ENCODE measurements at regions not wholly inside any gene's neighbourhood (a gene's known extent, or its start where the extent isn't known, plus 50 kb on each side); places are given as distances from the start of the nearest gene placed in this dataset.

DNA sequence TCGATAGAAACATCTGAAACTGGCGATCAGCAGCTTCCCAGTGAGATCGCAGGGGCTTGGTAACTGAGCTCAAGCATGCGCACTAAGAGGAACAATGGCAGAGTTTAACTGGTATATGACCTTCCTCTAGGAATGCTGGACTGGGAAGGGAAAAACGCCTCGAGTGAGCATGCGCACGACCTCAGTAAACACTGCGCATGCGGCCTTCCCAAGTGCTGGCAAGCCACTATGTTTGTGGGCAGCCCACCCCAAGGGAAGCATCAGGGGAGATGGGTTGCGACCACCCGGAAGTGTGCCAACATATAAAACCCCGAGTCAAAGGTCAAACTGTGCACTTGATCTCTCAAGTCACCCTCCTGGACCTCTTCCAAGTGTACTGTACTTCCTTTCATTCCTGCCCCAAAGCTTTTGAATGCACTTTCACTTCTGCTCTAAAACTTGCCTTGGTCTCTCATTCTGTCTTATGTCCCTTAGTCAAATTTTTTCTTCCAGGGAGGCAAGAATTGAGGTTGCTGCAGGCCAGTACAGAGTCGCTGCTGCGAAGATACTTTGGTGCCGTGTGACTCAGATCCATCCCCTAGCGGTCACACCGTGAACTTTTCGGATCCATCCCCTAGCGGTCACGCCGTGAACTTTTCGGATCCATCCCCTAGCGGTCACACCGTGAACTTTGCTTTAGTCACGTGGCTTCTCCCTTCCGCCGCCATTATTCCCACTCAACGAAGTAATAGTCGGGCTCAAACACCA is 243.3 kb downstream of the FAM43A start:
- no peak overlapping the region for H3K27ac ChIP-seq
- H3K4me3 ChIP-seq = no peak overlapping the region
- H3K36me3 ChIP-seq (ENCODE audit: insufficient read depth, low read length) = no peaks in the 10 kb centered on the region
- H3K9me3 ChIP-seq (ENCODE audit: low read depth, low read length) = no peaks in the 10 kb centered on the region
- no peak overlapping the region for H3K9ac ChIP-seq (ENCODE audit: insufficient read length)
- DNase-seq (ENCODE audit: low read depth, low spot score) = no peak
- TF ChIP-seq FOXP2 (optimal IDR thresholded peaks at IDR 0.05; ENCODE audit: control extremely low read depth, extremely low read length, insufficient read depth) (no peak), POLR2AphosphoS5 (IDR thresholded peaks at IDR 0.05; ENCODE audit: borderline replicate concordance, low read depth, low read length) (no peak), EZH2 (IDR thresholded peaks at IDR 0.05) (no peak)

DNA sequence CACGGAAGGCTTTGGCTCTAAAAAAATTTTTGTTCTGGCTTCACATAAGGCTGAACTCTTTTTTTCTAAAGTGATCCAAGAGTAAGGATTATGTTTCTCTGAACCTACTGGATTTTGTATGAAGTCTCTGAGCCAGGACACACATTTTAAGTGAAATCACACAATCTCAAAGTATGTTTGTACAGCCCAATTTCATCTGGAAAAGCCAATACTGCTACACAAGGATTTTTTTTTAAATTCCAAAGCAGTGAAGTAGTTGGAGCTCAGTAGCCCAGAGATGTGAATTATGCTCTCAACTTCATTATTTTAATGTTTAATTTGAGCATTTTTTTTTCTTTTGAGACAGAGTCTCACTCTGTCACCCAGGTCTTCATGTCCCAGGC is 243.9 kb downstream of the FAM43A start:
- no peak overlapping the region for H3K9ac ChIP-seq (ENCODE audit: insufficient read length)
- H3K9me3 ChIP-seq (ENCODE audit: low read depth, low read length) = no peaks in the 10 kb centered on the region
- DNase-seq (ENCODE audit: low read depth, low spot score) = no peak
- H3K36me3 ChIP-seq (ENCODE audit: insufficient read depth, low read length) = no peaks in the 10 kb centered on the region
- no peak overlapping the region; the same call in 1 of the 2 replicates for H3K27ac ChIP-seq
- H3K4me3 ChIP-seq = no peak overlapping the region
- no peak for TF ChIP-seq POLR2AphosphoS5 (IDR thresholded peaks at IDR 0.05; ENCODE audit: borderline replicate concordance, low read depth, low read length)
- no peak for TF ChIP-seq EZH2 (IDR thresholded peaks at IDR 0.05)
- no peak for TF ChIP-seq FOXP2 (optimal IDR thresholded peaks at IDR 0.05; ENCODE audit: control extremely low read depth, extremely low read length, insufficient read depth)

DNA sequence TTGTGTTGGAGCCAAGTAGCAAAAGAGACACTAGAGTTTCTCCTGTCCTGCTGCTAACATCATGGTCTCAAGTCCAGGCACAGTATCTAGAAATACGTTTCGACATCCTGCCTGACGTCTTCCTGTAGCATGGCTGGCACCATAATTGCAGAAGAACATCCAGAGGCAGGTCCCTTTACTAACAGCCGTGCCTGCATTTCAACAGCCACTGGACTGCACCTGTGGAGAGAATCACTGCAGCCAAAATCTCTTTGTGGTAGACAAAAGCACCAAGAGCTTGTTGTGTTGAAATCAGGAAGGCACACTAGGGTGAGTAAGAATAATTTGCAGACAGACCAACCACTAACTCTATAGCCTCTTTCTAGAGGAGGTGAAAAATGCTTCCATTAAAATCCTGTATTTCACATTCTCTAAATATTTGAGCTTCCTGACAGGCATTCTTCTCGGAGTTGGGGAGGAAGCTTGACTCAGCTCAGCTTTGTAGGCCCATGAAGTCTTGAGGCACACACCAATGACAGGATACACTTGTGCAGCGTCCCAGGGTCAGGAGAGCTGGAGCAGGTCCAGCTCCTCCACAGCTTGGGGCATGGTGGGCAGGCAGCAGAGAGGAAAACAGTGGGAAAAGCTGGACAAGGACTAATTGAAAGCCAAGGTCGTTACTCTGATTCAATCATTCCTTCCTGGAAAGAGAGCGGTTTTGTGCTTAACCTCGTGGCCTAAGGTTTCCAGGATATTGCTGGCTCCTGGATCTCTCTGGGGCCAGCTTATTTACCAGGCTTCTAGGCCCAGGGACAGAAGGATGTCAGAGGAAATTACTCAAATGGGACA is 244.9 kb downstream of the FAM43A start:
- no peak for DNase-seq (ENCODE audit: low read depth, low spot score)
- Histone ChIP-seq H3K9ac (ENCODE audit: insufficient read length) (peak overlapping the region; percentile 13), H3K36me3 (ENCODE audit: insufficient read depth, low read length) (no peaks in the 10 kb centered on the region), H3K27ac (peak overlapping the region; percentile 67), H3K4me3 (peak overlapping the region; percentile 14; the same call in 1 of the 2 replicates), H3K9me3 (ENCODE audit: low read depth, low read length) (no peaks in the 10 kb centered on the region)
- TF ChIP-seq POLR2AphosphoS5 (IDR thresholded peaks at IDR 0.05; ENCODE audit: borderline replicate concordance, low read depth, low read length) (no peak), FOXP2 (optimal IDR thresholded peaks at IDR 0.05; ENCODE audit: control extremely low read depth, extremely low read length, insufficient read depth) (no peak), EZH2 (IDR thresholded peaks at IDR 0.05) (no peak)

DNA sequence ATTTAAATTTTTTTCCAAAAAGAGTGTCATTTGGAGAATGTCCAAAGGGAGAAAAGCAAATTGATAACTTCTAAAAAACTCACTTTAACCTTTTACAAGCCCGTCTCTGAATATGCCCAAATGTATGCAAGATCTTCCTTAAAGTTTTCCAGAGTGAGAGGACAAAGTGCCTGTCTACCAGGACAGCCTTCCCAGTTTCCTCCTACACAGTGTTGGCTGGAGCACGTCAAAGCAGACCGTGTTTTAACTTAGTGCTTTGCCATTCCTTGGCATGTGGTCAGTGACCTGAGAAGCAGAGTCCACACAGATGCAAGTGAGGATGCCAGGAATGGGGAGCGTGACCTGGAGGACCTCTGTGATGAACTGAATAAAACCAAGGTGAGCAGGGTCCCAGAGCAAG is 245.7 kb downstream of the FAM43A start:
- Histone ChIP-seq H3K9me3 (ENCODE audit: low read depth, low read length) (no peaks in the 10 kb centered on the region), H3K27ac (peak overlapping the region; percentile 67), H3K9ac (ENCODE audit: insufficient read length) (peak overlapping the region; percentile 13), H3K36me3 (ENCODE audit: insufficient read depth, low read length) (no peaks in the 10 kb centered on the region), H3K4me3 (no peak overlapping the region)
- TF ChIP-seq EZH2 (IDR thresholded peaks at IDR 0.05) (no peak), FOXP2 (optimal IDR thresholded peaks at IDR 0.05; ENCODE audit: control extremely low read depth, extremely low read length, insufficient read depth) (no peak), POLR2AphosphoS5 (IDR thresholded peaks at IDR 0.05; ENCODE audit: borderline replicate concordance, low read depth, low read length) (no peak)
- DNase-seq (ENCODE audit: low read depth, low spot score) = no peak

DNA sequence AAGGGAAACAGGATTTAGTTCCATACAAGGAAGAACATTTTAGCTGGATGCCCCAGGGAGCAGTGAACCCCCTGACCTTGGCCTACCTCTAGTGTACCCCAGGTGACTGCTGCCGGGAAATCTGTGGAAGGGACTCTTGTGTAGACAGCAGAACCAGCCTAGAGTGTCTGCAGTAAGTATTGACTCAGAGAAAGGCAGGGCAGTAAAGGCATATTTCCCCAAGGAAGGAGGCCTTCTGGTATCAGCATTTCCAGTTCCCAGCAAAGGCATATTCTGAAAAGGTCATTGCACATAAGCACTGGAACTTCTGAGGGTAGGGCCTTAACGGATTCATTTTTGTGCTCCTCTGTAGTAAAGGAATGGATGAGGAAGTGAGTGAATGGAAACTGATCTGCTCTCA is 246.2 kb downstream of the FAM43A start:
- no peak overlapping the region for H3K9ac ChIP-seq (ENCODE audit: insufficient read length)
- no peak overlapping the region for H3K27ac ChIP-seq
- TF ChIP-seq EZH2 (IDR thresholded peaks at IDR 0.05) = no peak
- TF ChIP-seq POLR2AphosphoS5 (IDR thresholded peaks at IDR 0.05; ENCODE audit: borderline replicate concordance, low read depth, low read length) = no peak
- TF ChIP-seq FOXP2 (optimal IDR thresholded peaks at IDR 0.05; ENCODE audit: control extremely low read depth, extremely low read length, insufficient read depth) = no peak
- H3K9me3 ChIP-seq (ENCODE audit: low read depth, low read length) = no peaks in the 10 kb centered on the region
- H3K36me3 ChIP-seq (ENCODE audit: insufficient read depth, low read length) = no peaks in the 10 kb centered on the region
- DNase-seq (ENCODE audit: low read depth, low spot score) = no peak
- H3K4me3 ChIP-seq = no peak overlapping the region

DNA sequence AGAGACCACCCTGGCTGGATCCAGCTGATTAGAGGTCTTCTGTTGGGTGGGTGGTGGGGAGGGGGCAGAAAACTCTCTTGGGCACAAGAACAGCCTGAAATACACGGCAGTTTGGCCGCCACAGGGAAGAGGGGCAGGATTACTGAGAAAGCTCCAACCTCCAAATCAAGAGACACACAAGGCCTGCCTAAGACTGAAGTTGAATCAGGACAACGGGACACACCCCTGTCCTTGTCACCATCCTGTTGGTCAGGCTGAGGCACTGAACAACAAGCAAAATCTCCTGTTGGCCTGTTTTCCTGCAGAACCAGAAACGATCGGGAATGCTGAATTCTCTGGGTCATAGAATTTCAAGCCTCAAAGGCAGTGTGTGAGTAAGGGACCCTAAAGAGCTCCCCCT is 247.8 kb downstream of the FAM43A start:
- Histone ChIP-seq H3K4me3 (no peak overlapping the region), H3K9me3 (ENCODE audit: low read depth, low read length) (no peaks in the 10 kb centered on the region), H3K36me3 (ENCODE audit: insufficient read depth, low read length) (no peaks in the 10 kb centered on the region), H3K9ac (ENCODE audit: insufficient read length) (no peak overlapping the region), H3K27ac (no peak overlapping the region)
- TF ChIP-seq POLR2AphosphoS5 (IDR thresholded peaks at IDR 0.05; ENCODE audit: borderline replicate concordance, low read depth, low read length) (no peak), EZH2 (IDR thresholded peaks at IDR 0.05) (no peak), FOXP2 (optimal IDR thresholded peaks at IDR 0.05; ENCODE audit: control extremely low read depth, extremely low read length, insufficient read depth) (no peak)
- DNase-seq (ENCODE audit: low read depth, low spot score) = no peak

DNA sequence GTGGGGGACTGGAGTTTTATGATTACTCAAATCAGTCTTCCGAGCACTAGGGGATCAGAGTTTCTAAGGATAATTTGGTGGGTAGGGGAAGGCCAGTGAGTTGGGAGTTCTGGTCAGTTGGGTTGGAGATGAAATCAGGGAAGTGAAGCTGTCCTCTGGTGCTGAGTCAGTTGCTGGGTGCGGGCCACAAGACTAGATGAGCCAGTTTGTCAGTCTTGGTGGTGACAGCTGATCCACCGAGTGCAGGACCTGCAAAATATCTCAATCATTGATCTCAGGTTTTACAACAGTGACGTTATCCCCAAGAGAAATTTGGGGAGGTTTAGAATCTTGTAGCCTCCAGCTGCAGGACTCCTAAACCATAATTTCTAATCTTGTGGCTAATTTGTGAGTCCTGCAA is 249.4 kb downstream of the FAM43A start:
- Histone ChIP-seq H3K4me3 (no peak overlapping the region), H3K27ac (no peak overlapping the region), H3K9ac (ENCODE audit: insufficient read length) (no peak overlapping the region), H3K9me3 (ENCODE audit: low read depth, low read length) (no peaks in the 10 kb centered on the region), H3K36me3 (ENCODE audit: insufficient read depth, low read length) (no peaks in the 10 kb centered on the region)
- TF ChIP-seq EZH2 (IDR thresholded peaks at IDR 0.05) = no peak
- TF ChIP-seq POLR2AphosphoS5 (IDR thresholded peaks at IDR 0.05; ENCODE audit: borderline replicate concordance, low read depth, low read length) = no peak
- TF ChIP-seq FOXP2 (optimal IDR thresholded peaks at IDR 0.05; ENCODE audit: control extremely low read depth, extremely low read length, insufficient read depth) = no peak
- no peak for DNase-seq (ENCODE audit: low read depth, low spot score)

DNA sequence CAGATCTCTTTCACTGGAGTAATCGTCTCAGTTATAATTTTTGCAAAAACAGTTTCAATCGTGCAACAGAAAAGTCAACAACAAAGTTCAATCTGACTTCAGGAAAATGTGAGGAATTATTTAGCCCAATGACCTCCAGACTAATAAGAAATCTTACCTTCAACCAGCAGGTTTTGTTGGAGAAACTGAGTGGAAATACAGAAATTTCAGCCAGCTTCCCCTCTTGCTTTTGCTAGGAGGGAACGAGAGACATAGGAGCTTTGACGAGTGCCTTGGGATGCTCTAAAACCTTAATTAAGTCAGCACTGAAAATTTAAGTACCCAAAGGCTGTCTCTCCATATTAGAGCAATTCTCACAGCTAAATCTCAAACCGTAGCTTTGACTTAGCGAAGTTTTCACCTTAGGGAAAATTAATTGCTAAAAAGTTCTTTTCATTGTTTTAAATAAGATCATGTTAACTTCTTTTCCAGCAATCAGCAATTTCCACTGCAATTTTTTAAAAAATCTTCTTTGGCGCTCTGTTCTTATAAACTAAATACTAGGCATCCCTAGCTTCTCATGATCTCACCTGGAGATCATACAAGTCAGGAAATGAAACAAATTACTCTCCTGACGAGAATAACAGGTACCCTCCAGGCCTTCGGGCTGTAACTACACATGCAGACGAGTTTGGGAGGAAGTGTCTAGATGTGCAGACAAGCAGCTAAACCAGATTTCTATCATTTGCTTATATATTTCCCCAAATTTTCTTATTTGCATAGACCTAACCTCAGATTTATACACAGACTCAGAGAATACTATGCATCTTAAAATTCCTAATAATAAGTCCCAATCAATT is 250.2 kb downstream of the FAM43A start:
- TF ChIP-seq FOXP2 (optimal IDR thresholded peaks at IDR 0.05; ENCODE audit: control extremely low read depth, extremely low read length, insufficient read depth) (no peak), EZH2 (IDR thresholded peaks at IDR 0.05) (no peak), POLR2AphosphoS5 (IDR thresholded peaks at IDR 0.05; ENCODE audit: borderline replicate concordance, low read depth, low read length) (no peak)
- Histone ChIP-seq H3K27ac (no peak overlapping the region), H3K36me3 (ENCODE audit: insufficient read depth, low read length) (no peaks in the 10 kb centered on the region), H3K4me3 (no peak overlapping the region), H3K9me3 (ENCODE audit: low read depth, low read length) (no peaks in the 10 kb centered on the region), H3K9ac (ENCODE audit: insufficient read length) (no peak overlapping the region)
- DNase-seq (ENCODE audit: low read depth, low spot score) = no peak

All from SK-N-MC (cell line).